ENCODE measurements at regions not wholly inside any gene's neighbourhood (a gene's known extent, or its start where the extent isn't known, plus 50 kb on each side); places are given as distances from the start of the nearest gene placed in this dataset.

DNA sequence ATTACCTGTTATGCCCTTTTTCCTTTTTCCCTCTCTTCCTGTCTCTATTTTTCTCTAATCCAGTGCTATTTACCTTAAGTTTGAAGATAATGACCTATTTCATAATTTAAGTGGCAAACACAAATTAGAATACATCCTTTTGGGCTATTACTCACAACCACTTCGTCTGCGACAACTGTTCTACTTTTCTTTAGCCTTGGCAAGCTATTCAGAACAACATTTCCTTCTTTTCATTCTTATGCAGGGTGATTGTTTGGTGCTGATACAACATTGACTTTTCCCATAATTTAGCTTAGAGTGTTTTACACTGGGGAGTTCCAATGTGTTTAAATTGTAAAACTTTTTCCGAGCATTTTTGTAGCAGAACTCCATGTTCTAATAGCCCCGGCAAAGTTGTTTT is 86.6 kb upstream of the S1PR1 start:
- intact Hi-C loops (cut with micrococcal nuclease; ENCODE audit: unreplicated experiment), result no loop called here
- ChIA-PET CTCF (ENCODE audit: unreplicated experiment) (no interaction called here), POLR2A (interaction anchor here (1.0 kb wide), 1 partner anchor 20 kb away, joined by 3 read pairs; no protein-coding TSS in a partner anchor)
- no peak overlapping the region for H3K4me2 ChIP-seq (ENCODE audit: low read length)
- no peaks in the 10 kb centered on the region for H3K9me2 ChIP-seq (ENCODE audit: insufficient read depth, low read length)
- no peaks in the 10 kb centered on the region for H3K36me3 ChIP-seq (ENCODE audit: insufficient read depth, low read length)
- no peaks in the 10 kb centered on the region for H3K9me3 ChIP-seq (ENCODE audit: low read length)
- H3K27ac ChIP-seq (ENCODE audit: low read depth, low read length, poor library complexity, severe bottlenecking), result no peak overlapping the region
- no peak for DNase-seq (ENCODE audit: low spot score)
- H3K4me3 ChIP-seq (ENCODE audit: low read depth, low read length, poor library complexity, severe bottlenecking), result no peak overlapping the region
- no peaks in the 10 kb centered on the region for H3K4me1 ChIP-seq (ENCODE audit: insufficient read depth, low read length, poor library complexity, severe bottlenecking)
- peak overlapping the region; percentile 9; the same call in 1 of the 2 replicates for H2AFZ ChIP-seq (ENCODE audit: low read length)
- TF ChIP-seq EZH2phosphoT487 (IDR thresholded peaks at IDR 0.05; ENCODE audit: borderline replicate concordance, low read depth, low read length) (no peak), CTCF (conservative IDR thresholded peaks at IDR 0.05; ENCODE audit: low read length) (no peak)
- no peaks in the 10 kb centered on the region for H3K79me2 ChIP-seq (ENCODE audit: insufficient read depth, low read depth, low read length)
- BruUV-seq (replicated peaks), result no TSS peak
- no peaks in the 10 kb centered on the region for H4K20me1 ChIP-seq (ENCODE audit: insufficient read depth, low read length)

DNA sequence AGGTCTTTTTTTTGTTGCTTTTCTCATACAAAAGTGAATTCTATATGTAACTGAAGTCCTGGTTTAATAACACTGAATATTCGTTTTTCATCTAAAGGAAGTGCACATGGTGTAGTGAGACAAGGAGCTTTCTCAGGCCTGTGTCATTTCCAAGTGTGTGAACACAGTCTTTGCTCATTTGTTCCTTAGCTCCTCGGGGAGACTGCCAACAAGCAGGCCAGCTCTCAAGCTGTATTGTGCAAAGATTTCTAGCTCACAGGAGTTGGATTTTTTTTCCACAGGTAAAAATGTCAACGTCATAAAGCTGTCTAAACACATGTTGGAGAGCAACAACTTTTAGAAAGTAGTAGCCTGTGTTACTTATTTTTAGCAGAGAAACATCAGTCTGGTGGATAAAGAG is 87.8 kb upstream of the S1PR1 start:
- H2AFZ ChIP-seq (ENCODE audit: low read length), result peak overlapping the region; percentile 34; the same call in 1 of the 2 replicates
- no peaks in the 10 kb centered on the region for H4K20me1 ChIP-seq (ENCODE audit: insufficient read depth, low read length)
- no peaks in the 10 kb centered on the region for H3K36me3 ChIP-seq (ENCODE audit: insufficient read depth, low read length)
- intact Hi-C loops (cut with micrococcal nuclease; ENCODE audit: unreplicated experiment), result no loop called here
- H3K9me3 ChIP-seq (ENCODE audit: low read length), result no peaks in the 10 kb centered on the region
- TF ChIP-seq EZH2phosphoT487 (IDR thresholded peaks at IDR 0.05; ENCODE audit: borderline replicate concordance, low read depth, low read length) (no peak), CTCF (conservative IDR thresholded peaks at IDR 0.05; ENCODE audit: low read length) (no peak)
- H3K4me3 ChIP-seq (ENCODE audit: low read depth, low read length, poor library complexity, severe bottlenecking), result no peak overlapping the region
- BruUV-seq (replicated peaks), result no TSS peak
- no peak overlapping the region for H3K4me2 ChIP-seq (ENCODE audit: low read length)
- H3K9me2 ChIP-seq (ENCODE audit: insufficient read depth, low read length), result no peaks in the 10 kb centered on the region
- no peaks in the 10 kb centered on the region for H3K4me1 ChIP-seq (ENCODE audit: insufficient read depth, low read length, poor library complexity, severe bottlenecking)
- POLR2A ChIA-PET, result interaction anchor here (0.7 kb wide), 1 partner anchor 11 kb away, joined by 3 read pairs; no protein-coding TSS in a partner anchor
- CTCF ChIA-PET (ENCODE audit: unreplicated experiment), result no interaction called here
- H3K79me2 ChIP-seq (ENCODE audit: insufficient read depth, low read depth, low read length), result no peaks in the 10 kb centered on the region
- no peak overlapping the region for H3K27ac ChIP-seq (ENCODE audit: low read depth, low read length, poor library complexity, severe bottlenecking)
- no peak for DNase-seq (ENCODE audit: low spot score)

DNA sequence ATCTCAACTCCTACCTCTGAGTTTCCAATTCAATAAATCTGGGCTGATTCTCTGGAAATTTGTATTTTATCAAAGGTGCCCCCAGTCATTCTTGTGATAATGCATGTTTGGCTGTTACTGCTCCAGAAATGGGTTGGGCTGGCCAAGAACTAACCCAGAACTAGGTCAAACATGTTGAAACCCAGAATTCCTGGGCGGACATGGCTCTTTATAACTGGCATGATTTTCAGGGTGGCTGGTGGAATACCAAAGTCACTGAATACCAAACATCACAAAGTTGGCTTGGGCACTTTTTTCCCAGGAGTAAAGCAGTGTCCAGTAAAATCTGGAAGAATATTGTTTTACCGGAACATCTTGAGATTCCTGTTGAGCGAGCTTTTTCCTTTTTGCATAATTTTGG is 89.4 kb upstream of the S1PR1 start:
- no peak overlapping the region for H3K27ac ChIP-seq (ENCODE audit: low read depth, low read length, poor library complexity, severe bottlenecking)
- BruUV-seq (replicated peaks), result no TSS peak
- H3K4me3 ChIP-seq (ENCODE audit: low read depth, low read length, poor library complexity, severe bottlenecking), result no peak overlapping the region
- TF ChIP-seq CTCF (conservative IDR thresholded peaks at IDR 0.05; ENCODE audit: low read length), result no peak
- TF ChIP-seq EZH2phosphoT487 (IDR thresholded peaks at IDR 0.05; ENCODE audit: borderline replicate concordance, low read depth, low read length), result no peak
- H3K9me2 ChIP-seq (ENCODE audit: insufficient read depth, low read length), result no peaks in the 10 kb centered on the region
- no peak for DNase-seq (ENCODE audit: low spot score)
- no peak overlapping the region for H3K4me2 ChIP-seq (ENCODE audit: low read length)
- H3K79me2 ChIP-seq (ENCODE audit: insufficient read depth, low read depth, low read length), result no peaks in the 10 kb centered on the region
- intact Hi-C loops (cut with micrococcal nuclease; ENCODE audit: unreplicated experiment), result no loop called here
- POLR2A ChIA-PET, result interaction anchor here (0.5 kb wide), 1 partner anchor 218 kb away, joined by 4 read pairs; no protein-coding TSS in a partner anchor
- no peaks in the 10 kb centered on the region for H3K36me3 ChIP-seq (ENCODE audit: insufficient read depth, low read length)
- no peaks in the 10 kb centered on the region for H3K4me1 ChIP-seq (ENCODE audit: insufficient read depth, low read length, poor library complexity, severe bottlenecking)
- H3K9me3 ChIP-seq (ENCODE audit: low read length), result no peaks in the 10 kb centered on the region
- no peak overlapping the region for H2AFZ ChIP-seq (ENCODE audit: low read length)
- no peaks in the 10 kb centered on the region for H4K20me1 ChIP-seq (ENCODE audit: insufficient read depth, low read length)
- CTCF ChIA-PET (ENCODE audit: unreplicated experiment), result no interaction called here
